Glutamatergic neuron (in vitro differentiated cells): ENCODE measurements at regions not wholly inside any gene's neighbourhood (a gene's known extent, or its start where the extent isn't known, plus 50 kb on each side); places are given as distances from the start of the nearest gene placed in this dataset.

Source experiments
- DNase-seq: peaks from one replicate; pipeline ENCODE4 v3.0.0; 2022
- H3K27ac Mint-ChIP-seq: one replicate; pipeline ENCODE4 v1.8.0; 2020; ENCODE audit warnings: mild to moderate bottlenecking, mixed read lengths, inconsistent platforms; ENCODE audit not compliant: unreplicated experiment
- H3K27me3 Mint-ChIP-seq: one replicate; pipeline ENCODE4 v1.8.0; 2020; ENCODE audit warnings: mild to moderate bottlenecking, moderate library complexity, mixed read lengths, inconsistent platforms; ENCODE audit not compliant: unreplicated experiment
- H3K36me3 Mint-ChIP-seq: one replicate; pipeline ENCODE4 v1.8.0; 2020; ENCODE audit warnings: mild to moderate bottlenecking, mixed read lengths, inconsistent platforms; ENCODE audit not compliant: unreplicated experiment
- H3K4me1 Mint-ChIP-seq: one replicate; pipeline ENCODE4 v1.8.0; 2020; ENCODE audit warnings: mild to moderate bottlenecking, low read depth, mixed read lengths, inconsistent platforms; ENCODE audit not compliant: unreplicated experiment
- H3K4me3 Mint-ChIP-seq: one replicate; pipeline ENCODE4 v1.8.0; 2020; ENCODE audit warnings: mild to moderate bottlenecking, mixed read lengths, inconsistent platforms; ENCODE audit not compliant: unreplicated experiment
- H3K9me3 Mint-ChIP-seq: one replicate; pipeline ENCODE4 v1.8.0; 2020; ENCODE audit warnings: mild to moderate bottlenecking, moderate library complexity, mixed read lengths, inconsistent platforms; ENCODE audit not compliant: unreplicated experiment
- CTCF ChIP-seq: fragments of 200-600 bp; sonication (generic); IDR thresholded peaks from one replicate; pipeline ENCODE4 v1.5.0; 2021; ENCODE audit not compliant: partially characterized antibody, unreplicated experiment

- Mint-ChIP-seq H3K9me3 (no peaks in the 10 kb centered on the region), H3K27me3 (no peaks in the 10 kb centered on the region), H3K36me3 (no peaks in the 10 kb centered on the region), H3K27ac (no peak overlapping the region), H3K4me3 (no peak overlapping the region), H3K4me1 (no peaks in the 10 kb centered on the region)
- no peak for TF ChIP-seq CTCF
- no peak for DNase-seq
Observed at GRCh38 chr5:20445326-20445860, 457.4 kb upstream of the CDH18 start.

- Mint-ChIP-seq H3K4me1 (no peaks in the 10 kb centered on the region), H3K27me3 (no peaks in the 10 kb centered on the region), H3K9me3 (peaks cover 2% of the 10 kb centered on the region), H3K36me3 (no peaks in the 10 kb centered on the region), H3K4me3 (no peak overlapping the region), H3K27ac (no peak overlapping the region)
- DNase-seq = no peak
- no peak for TF ChIP-seq CTCF
Observed at GRCh38 chr5:20434786-20435185, 446.8 kb upstream of the CDH18 start.

GRCh38 chr5:20420991-20421595 is 433.1 kb upstream of the CDH18 start:
- Mint-ChIP-seq H3K27me3 (no peaks in the 10 kb centered on the region), H3K36me3 (no peaks in the 10 kb centered on the region), H3K27ac (no peak overlapping the region), H3K9me3 (no peaks in the 10 kb centered on the region), H3K4me3 (no peak overlapping the region), H3K4me1 (no peaks in the 10 kb centered on the region)
- no peak for TF ChIP-seq CTCF
- DNase-seq = no peak
